GM12891 (cell line): ENCODE measurements at regions not wholly inside any gene's neighbourhood (a gene's known extent, or its start where the extent isn't known, plus 50 kb on each side); places are given as distances from the start of the nearest gene placed in this dataset.

Experiments used
- DNase-seq: peaks from one replicate; pipeline ENCODE4 v3.0.0; 2011; ENCODE audit warnings: low spot score; ENCODE audit not compliant: insufficient read length
- FAIRE-seq: peaks from 2 replicates; lab custom pipeline; 2011; peaks lifted over from hg19 to GRCh38; lab: Jason Lieb, UNC
- PAX5 ChIP-seq: IDR thresholded peaks from 2 replicates; pipeline ENCODE4 v1.6.1; 2011; ENCODE audit warnings: low read length, moderate library complexity, mild to moderate bottlenecking; ENCODE audit not compliant: insufficient read depth, severe bottlenecking
- POLR2A ChIP-seq: IDR thresholded peaks from 2 replicates; pipeline ENCODE4 v1.6.1; 2011; ENCODE audit warnings: low read depth, low read length, control low read depth
- POLR2AphosphoS5 ChIP-seq: IDR thresholded peaks from 2 replicates; pipeline ENCODE4 v1.6.1; 2011; ENCODE audit warnings: low read depth, low read length, control low read depth
- POU2F2 ChIP-seq: IDR thresholded peaks from 2 replicates; pipeline ENCODE4 v1.6.1; 2011; ENCODE audit warnings: low read depth, mild to moderate bottlenecking, control low read depth, low read length, moderate library complexity
- SPI1 ChIP-seq: IDR thresholded peaks from 2 replicates; pipeline ENCODE4 v1.6.1; 2011; ENCODE audit warnings: low read depth, low read length, control low read depth
- TAF1 ChIP-seq: IDR thresholded peaks from 2 replicates; pipeline ENCODE4 v1.6.1; 2011; ENCODE audit warnings: low read depth, low read length, control low read depth

GRCh38 chr5:112625246-112625645, 112.4 kb upstream of the APC start:
- FAIRE-seq (no peak), DNase-seq (no peak)
- TF ChIP-seq POLR2AphosphoS5 (no peak), SPI1 (no peak), TAF1 (no peak), PAX5 (no peak), POU2F2 (no peak), POLR2A (no peak)

- DNase-seq (no peak), FAIRE-seq (no peak)
- TF ChIP-seq POU2F2 (no peak), TAF1 (no peak), SPI1 (no peak), POLR2A (no peak), PAX5 (no peak), POLR2AphosphoS5 (no peak)
These were observed 111.8 kb upstream of the APC start for GRCh38 chr5:112625689-112626438.

- FAIRE-seq (no peak), DNase-seq (no peak)
- TF ChIP-seq PAX5 (no peak), SPI1 (no peak), TAF1 (no peak), POLR2AphosphoS5 (no peak), POU2F2 (no peak), POLR2A (no peak)
These were observed 111.0 kb upstream of the APC start for GRCh38 chr5:112626715-112627114.

GRCh38 chr5:112628214-112628980, 109.3 kb upstream of the APC start:
- DNase-seq (no peak), FAIRE-seq (no peak)
- TF ChIP-seq POU2F2, result no peak
- no peak for TF ChIP-seq PAX5
- no peak for TF ChIP-seq TAF1
- TF ChIP-seq POLR2AphosphoS5, result no peak
- no peak for TF ChIP-seq SPI1
- no peak for TF ChIP-seq POLR2A

- FAIRE-seq, result no peak
- DNase-seq, result no peak
- TF ChIP-seq PAX5 (no peak), POLR2AphosphoS5 (no peak), TAF1 (no peak), SPI1 (no peak), POU2F2 (no peak), POLR2A (no peak)
These were observed 107.3 kb upstream of the APC start for GRCh38 chr5:112630246-112631009.

- FAIRE-seq, result no peak
- no peak for DNase-seq
- TF ChIP-seq TAF1 (no peak), POU2F2 (no peak), POLR2A (no peak), SPI1 (no peak), PAX5 (no peak), POLR2AphosphoS5 (no peak)
These were observed 103.5 kb upstream of the APC start for GRCh38 chr5:112634166-112634565.

- FAIRE-seq (no peak), DNase-seq (no peak)
- no peak for TF ChIP-seq POLR2A
- no peak for TF ChIP-seq POLR2AphosphoS5
- no peak for TF ChIP-seq TAF1
- TF ChIP-seq POU2F2, result no peak
- TF ChIP-seq PAX5, result no peak
These were observed 102.9 kb upstream of the APC start for GRCh38 chr5:112634796-112635195.

- TF ChIP-seq SPI1, result no peak
- no peak for TF ChIP-seq POLR2A
- no peak for TF ChIP-seq TAF1
- TF ChIP-seq POLR2AphosphoS5, result no peak
- TF ChIP-seq POU2F2, result no peak
- no peak for TF ChIP-seq PAX5
- DNase-seq (no peak), FAIRE-seq (no peak)
These were observed 102.4 kb upstream of the APC start for GRCh38 chr5:112635276-112635675.

- no peak for FAIRE-seq
- DNase-seq, result no peak
These were observed 101.6 kb upstream of the APC start for GRCh38 chr5:112635771-112636731.

More at GRCh38 chr5:112635771-112636731, 101.6 kb upstream of the APC start:
- TF ChIP-seq TAF1 (no peak), PAX5 (no peak), POU2F2 (no peak), SPI1 (no peak), POLR2A (no peak), POLR2AphosphoS5 (no peak)
